SIG-M5 treated with dmso at 0.1 percent for 504 hours (cell line): ENCODE measurements at regions not wholly inside any gene's neighbourhood (a gene's known extent, or its start where the extent isn't known, plus 50 kb on each side); places are given as distances from the start of the nearest gene placed in this dataset.
"Not testable (repeated sequence)": the region's sequence is repeated elsewhere in the genome, so short reads cannot be mapped to it uniquely, and the experiment has no call there.

Source experiments
- DNase-seq: peaks from one replicate; lab custom pipeline; 2025; ENCODE audit not compliant: unreplicated experiment; lab: John Stamatoyannopoulos, UW

DNA sequence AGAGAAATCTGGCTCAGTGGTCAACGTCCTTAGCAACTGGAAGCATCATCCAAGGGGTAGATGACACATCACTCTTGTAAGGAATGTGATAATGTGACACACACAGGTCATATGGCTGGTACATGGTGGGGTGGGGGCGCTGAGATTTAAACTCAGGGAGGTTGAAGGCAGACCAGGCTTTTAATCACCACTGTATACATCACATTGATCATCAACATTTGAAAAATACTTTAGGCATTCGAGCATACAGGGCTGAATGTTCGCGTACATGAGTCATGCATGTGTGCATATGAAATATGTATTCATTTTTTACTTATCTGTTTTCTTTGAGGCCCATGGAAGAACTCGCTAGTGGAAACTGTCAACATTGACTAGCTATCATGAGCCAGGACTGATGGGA lies 976.4 kb downstream of the VRK1 start:
- no peak for DNase-seq

DNA sequence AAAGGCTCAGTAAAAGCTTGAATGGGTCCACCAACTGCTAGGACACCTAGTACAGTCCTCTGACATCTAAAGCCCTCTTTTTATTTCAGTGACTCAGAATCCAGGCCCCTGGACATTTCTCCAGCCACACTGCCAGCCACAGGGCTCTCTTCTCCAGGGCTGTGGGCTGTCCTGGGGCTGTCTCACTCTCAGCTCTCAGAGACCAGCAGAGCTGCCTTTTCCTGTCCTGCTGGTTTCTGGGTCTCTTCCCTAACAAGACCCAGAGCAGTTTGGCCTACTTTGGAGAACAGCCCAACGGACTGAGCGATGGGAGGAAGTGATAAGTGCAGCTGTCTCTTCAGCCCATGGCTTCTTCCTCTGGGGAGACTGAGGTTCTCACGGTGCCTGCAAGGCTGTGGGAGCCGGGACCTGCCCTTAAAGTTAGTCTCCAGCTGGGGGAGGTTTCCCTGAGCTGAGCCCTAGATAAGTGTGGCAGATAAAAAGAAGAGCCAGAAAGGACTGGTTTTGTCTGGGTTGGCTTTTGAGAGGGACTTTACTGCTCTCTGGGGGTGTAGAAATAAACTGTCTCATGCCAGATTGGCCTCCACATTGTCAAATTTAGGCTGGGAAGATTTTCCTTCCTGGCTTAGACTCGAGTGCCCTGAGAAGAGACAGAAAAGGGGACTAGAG lies 979.8 kb downstream of the VRK1 start:
- no peak for DNase-seq

DNA sequence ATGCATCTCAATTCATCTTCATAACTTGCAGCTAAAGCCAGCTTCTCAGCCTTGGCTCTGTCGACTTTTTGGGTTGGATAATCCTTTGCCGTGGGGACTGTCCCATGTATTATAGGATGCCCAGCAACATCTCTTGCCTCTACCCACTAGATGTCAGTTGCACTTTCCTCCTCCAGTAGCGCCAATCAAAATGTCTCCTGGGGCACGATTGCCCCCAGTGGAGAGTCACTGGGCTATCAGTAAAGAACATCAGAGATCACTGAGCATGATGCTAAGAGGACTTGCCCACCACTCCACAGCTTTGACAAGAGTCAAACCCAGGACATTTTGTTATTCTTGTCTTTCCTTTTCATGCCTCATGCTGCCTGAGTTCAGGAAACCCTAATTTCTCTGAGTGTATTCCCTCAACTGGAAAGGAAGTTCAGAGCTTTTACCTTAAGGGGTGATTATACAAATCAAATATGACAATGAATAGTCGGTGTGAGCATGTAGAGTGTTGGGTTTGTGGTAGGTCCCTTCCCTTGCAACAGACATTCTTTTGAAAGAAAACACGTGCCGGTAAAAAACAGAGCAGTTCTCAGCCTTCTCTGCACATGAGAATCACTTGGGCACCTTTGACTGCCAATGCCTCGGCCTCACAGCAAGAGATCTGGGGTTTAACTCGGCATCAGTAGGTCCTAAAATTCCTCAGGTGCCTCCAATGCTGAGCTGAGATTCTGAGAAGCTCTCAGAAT lies 980.6 kb downstream of the VRK1 start:
- DNase-seq: no peak

DNA sequence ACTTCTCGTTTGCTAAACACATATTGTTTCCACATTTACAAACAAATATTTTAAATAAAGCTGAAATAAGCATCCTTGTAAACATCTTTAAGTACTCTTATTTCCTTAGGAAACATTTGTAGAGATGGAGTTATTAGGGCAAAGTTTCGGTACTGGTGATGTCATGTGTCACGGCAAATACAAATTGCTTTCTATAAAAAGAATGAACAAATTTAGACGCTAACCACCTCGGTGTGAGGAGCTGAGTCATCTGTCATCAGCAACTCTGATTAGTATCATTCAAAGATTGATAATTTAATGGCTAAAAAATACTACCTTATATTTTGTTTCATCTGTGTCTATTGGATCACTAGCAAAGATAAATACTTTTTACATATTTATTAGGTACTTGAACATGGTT lies 982.0 kb downstream of the VRK1 start:
- DNase-seq: no peak

DNA sequence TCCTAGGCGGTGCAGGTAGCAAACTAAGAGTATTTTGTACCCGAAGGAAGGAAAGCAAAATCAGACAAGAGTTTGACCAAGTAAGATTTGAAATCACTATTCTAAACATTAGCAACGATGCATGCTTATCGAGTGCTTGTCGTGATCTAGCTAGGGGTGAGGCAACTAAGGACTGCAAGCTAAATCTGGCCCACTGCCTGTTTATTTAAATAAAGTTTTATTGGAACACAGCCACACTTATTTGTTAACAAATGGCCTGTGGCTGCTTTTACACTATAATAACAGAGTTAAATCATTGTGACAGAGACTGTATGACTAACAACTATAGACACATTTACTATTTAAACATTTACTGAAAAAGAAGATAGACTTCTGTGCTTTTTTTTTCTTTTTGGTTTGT lies 983.6 kb downstream of the VRK1 start:
- DNase-seq: no peak

DNA sequence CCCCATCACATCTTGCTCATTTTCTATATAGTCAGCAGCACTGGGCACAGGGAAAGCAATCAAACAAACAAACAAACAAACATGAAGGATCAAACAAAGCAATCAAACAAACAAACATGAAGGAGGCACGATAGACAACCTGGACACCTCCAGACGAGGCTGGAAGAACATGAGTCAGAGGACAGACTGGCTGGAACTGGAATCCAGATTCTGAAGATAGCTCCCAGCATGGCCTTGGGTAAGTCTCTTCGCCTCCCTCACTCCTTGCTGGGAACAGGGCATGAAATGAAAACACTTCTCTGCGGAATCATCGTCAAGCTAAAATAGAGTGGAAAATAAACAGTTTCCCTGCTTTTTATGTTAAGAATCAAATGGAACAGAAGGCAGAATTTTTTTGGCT lies 984.8 kb downstream of the VRK1 start:
- DNase-seq: no peak

DNA sequence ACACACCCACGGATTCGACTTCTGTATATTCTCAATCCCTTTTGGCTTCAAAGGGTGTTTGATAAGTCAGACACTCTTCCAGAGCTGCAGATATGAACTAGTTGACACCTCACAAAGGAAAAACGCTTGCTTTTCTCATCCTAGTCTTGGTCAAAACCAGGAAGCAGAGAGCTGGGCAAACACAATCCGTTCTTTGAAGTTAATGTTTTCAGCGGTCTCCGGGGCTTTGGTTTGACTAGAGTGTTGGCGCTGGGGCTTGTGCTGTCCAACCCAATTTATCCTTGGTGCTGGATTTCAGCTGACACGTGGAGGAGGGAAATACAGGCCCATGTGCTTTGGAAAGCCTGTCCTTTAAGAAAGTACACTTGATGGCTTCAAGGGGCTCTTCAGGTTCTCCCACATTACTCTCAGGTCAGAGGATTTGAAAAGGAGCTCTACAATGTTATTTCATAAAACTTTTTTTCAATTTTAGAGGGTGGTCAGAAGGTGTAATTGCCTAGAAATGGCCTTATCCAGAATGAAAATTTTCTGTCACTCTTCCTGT lies 985.8 kb downstream of the VRK1 start:
- DNase-seq: no peak

DNA sequence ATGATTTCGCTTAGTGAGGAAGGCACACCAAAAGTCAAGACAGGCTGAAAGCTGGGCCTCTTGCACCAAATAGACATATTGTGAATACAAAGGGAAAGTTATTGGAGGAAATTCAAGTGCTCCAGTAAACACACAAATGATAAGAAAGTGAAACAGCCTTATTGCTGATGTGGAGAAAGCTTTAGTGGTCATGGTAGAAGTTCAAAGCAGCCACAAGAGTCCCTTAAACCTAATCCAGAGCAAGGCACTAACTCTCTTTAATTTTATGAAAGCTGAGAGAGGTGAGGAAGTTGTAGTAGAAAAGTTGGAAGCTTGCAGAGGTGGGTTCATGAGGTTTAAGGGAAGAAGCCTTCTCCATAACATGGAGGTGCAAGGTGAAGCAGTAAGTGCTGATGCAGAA lies 988.3 kb downstream of the VRK1 start:
- no peak for DNase-seq

DNA sequence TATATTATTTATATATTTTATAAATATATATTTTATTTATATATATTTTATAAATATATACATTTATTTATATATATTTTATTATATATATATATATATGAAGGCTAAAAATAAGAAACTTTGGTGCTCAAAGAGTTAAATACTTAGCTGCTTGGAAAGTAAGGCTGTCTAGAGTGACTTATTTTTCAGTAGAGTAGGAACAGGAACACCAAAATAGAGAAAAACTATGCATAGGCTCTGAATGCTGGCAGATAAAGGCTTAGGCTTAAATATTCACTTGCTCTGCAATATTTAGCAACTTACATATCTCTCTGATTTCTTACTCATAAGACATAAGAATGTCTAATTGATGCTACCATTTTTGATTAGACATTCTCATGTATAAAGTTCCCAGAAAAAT lies 991.2 kb downstream of the VRK1 start:
- DNase-seq: peak; percentile 18

DNA sequence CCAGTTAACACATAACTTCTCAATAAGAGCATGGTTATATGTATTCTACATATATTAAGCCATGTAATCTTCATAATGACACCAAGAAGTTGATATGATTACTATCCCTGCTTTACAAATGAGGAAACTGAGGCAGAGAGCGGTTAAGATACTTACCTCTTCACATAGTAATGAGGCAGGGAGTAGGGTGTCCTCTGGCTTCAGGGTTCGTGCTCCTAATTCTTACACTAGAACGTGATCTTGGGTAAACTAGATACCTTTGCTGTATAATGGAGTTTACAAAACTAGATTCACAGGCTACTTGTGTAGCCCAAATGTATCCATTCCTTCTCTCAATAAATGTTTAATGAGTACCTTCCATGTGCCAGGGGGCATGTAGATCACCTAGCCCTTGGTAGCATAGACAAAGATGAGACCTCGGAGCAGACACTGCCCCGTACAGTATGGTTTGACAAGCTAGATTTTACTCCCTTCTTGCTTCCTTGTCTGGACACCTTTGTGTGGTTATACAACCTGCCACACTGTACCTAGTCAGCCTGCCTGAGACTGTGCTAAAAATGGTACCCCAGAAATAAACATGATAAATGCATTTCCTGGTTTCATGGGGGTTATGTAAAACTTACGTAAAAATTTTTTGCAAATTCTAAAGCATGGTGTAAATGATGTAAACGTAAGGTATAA lies 991.8 kb downstream of the VRK1 start:
- no peak for DNase-seq

DNA sequence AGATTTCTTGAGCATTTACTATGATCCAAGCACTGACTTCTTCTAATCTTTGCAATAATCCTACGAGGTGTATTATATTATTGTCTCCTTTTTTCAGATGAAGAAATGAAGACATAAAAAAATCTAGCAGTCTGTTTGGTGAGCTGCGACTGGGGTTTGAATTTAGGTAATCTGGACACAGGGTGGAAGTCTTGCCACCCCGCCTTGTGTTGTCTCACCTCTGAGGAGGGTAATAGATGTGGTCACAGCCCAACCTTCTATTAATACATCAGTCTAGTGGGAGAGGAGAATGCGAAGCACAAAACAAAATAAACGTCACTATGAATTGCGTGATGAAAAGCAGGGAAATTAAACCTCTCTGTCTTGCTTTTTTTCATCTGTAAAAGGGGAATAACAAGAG lies 993.9 kb downstream of the VRK1 start:
- no peak for DNase-seq

DNA sequence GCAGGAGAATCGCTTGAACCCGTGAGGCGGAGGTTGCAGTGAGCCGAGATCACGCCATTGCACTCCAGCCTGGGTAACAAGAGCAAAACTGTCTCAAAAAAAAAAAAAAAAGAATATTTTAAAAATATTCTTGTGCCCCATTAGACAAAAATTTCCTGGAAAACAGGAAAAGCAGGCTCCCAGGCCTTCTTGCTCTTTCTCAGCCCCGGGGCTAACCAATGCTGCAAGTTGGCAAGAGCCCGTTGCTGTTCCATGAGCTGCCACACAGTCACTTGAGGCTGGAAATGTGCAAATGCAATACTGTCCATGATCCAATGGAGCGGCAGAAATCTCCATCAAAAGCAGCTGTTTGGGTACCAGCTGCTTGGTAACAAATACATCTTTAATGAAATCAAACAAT lies 994.7 kb downstream of the VRK1 start:
- DNase-seq: no peak

DNA sequence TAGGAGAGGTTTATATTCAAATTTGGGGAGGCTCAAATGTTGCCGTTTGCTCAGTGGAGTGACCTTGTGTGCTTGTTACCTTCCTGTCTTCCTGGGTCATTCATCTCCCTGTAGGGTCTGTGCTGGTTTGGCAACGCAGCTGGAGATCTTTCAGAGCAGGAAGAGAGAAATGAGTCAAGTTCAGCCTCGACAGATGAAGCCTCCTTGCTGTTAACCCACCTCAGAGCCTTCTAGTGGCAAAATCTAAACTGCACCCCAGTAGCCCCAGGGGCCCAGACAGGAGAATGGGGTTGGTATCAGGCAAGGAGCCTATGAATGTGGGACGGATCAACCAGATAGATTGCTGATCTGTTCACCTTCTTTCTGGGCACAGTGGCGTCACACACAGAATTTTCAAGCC lies 999.3 kb downstream of the VRK1 start:
- DNase-seq: no peak

DNA sequence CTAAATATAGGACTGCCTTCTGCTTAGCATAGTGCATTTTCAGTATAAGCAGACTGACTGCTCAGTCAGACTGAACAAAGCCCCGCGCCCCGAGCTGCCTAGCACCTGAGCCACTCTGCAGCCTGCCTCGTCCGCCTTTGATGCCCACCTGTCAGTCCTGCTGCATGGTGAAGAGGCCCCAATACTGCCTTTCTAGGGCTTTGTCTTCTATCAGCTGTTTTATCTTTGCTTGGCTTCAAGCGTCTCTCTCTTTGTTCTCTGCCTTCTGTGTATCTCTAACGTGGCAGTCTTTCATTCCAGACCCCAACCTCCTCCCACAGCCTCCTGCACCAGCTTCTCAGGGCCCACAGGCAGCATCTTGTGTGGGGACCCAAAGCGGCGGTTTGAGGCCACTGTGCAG lies 1001.0 kb downstream of the VRK1 start:
- no peak for DNase-seq

DNA sequence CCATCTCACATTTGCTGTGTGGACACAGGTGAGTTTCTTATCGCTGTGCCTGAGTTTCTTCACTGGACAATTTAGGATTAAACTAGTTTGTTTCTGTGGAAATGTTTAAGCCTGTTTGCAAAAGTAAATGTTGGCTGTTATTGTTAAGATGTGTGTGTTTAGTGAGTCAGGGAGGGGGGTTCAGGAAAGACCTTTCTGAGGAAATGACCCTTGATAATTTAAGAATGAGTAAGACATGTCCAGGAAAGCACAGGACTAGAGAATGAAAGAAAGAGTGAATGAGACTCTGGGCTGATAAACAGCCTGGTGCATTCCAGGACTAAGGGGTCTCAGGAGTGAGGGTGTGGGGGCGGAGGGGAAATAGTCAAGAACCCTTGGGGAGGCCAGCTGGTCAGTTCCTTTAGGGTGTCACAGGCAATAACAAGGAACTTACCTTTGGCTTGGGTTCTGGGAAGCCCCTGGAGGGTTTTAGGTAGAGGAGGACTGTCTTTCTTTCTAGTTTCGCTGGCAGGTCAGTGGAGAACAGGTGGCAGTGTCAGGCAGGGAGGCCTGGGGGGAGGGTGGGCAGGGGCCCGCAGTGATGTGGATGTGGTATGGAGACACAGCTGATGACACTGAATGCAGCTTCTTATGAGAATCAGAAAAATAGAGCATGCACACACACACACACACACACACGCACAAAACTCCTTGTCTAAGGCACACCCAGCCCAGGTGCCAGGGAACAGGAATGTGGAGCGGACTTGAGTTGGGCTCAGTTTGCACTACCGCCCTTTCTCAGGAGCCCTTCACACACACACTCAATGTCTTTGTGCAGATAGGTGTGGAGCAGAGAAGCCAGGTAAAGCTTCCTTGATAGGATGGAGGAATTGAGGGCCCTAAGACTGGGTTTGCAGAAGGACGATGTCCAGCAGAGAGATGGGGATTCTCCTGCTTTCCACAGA lies 1005.5 kb downstream of the VRK1 start:
- DNase-seq: no peak

DNA sequence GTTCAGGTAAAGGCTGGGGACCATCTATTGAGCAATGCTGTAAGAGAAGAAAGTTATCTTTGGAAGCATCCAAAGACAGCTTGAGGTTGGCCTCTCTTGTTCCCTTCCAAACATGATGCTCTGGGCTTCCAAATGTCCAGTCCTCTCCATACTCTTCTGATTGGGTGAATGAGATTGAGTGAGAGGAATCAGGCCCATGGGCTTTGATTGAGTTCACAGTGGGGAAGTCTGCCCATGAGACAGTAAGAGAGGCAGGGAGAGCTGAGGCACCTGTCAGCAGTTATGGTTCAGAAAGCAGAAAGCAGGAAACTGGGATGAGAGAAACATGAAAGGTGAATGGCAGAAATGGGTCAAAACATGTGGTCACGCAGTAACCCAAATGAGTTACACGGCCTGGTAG lies 1006.9 kb downstream of the VRK1 start:
- no peak for DNase-seq

DNA sequence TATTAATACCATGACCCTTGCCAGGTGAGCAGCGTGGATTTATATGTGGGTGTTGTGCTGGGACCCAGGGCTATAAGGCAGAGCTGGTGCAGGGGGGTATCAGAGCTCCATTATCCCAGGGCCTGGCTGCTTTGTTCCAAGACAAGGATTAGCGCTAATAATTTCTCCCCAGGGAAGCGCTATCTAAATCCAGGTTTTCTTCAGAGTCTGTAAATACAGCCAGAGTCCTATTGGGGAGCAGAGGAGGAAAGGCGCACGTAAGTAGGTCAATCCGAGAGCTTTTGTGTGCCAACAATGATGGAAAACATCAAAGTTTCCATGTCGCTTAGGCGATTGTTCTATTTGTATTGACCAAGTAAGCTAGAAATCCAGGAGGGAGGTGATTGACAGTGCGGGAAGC lies 1009.7 kb downstream of the VRK1 start:
- no peak for DNase-seq

DNA sequence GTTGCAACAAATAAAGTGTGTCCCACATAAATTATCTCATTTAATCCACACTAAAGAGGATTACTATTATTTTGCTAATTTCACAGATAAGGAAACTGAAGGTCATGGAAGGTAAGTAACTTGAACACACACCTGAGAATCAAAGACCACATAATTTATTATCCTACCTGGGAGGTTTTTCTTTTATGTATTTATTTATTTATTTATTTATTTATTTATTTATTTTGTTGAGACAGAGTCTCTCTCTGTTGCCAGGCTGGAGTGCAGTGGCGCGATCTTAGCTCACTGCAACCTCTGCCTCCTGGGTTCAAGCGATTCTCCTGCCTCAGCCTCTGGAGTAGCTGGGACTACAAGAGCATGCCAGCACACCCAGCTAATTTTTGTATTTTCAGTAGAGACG lies 1011.4 kb downstream of the VRK1 start:
- not testable (repeated sequence) for DNase-seq

DNA sequence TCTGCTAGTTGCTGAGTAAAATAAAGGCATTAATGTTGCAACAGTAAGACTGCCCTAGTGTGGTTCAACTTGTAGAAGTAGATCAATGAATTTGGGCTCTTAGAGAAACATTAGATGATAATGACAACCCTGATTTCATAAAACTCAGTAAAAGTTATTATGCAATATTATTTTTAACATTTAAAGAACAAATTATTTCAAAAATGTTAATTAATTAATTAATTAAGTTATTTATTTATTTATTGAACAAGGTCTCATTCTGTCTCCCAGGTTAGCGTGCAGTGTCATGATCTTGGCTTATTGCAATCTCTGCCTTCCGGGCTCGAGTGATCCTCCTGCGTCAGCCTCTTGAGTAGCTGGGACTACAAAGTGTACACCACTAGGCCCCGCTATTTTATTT lies 1016.4 kb downstream of the VRK1 start:
- no peak for DNase-seq

DNA sequence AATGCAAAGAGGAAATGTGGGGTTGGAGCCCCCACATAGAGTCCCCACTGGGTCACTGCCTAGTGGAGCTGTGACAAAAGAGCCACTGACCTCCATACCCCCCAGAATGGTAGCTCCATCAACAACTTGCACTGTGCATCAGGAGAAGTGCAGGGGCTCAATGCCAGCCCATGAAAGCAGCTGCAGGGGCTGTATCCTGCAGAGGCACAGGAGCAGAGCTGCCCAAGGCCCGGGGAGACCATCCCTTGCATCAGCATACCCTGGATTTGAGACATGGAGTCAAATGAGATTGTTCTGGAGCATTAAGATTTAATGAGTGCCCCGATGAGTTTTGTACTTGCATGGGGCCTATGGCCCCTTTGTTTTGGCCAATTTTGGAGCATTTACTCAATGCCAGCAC lies 1023.6 kb downstream of the VRK1 start:
- DNase-seq: no peak

DNA sequence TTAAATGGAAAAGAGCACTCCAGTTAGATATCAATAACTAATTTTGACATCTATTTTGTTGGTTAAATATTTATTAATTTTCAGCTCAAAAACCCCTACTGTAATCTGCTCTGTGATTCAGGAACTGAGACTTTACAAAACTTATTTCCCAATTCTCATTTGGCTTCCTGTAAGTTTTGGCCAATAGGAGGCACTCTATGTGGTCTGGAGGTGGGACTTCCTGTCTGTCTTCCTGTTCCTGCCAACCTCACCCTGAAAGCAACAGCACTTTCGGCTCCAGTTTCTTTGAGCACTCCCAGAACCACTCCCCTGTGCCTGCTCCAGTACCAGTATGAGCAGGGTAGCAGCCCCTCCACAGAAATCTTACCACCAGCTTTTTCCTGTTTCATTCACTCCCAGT lies 1027.0 kb downstream of the VRK1 start:
- no peak for DNase-seq
